ENCODE measurements at regions not wholly inside any gene's neighbourhood (a gene's known extent, or its start where the extent isn't known, plus 50 kb on each side); places are given as distances from the start of the nearest gene placed in this dataset.

DNA sequence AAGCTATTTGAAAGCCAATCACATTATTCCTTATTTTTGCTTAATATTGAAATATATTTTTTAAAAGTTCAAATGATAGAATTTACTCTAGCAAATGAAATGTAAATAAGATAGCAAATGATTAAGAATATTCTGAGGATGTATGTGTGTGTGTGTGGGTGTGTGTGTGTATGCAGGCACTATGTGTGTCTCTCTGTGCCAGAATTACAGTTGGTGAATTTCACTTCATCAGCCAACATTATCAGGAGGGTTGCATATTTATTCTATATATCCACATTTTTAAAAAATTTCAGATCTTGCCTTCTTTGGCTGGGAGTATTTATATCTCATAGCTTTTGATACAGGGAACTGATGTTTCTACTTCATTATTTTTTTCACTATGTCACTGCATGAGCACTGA is 274.9 kb upstream of the SOX5 start:
- H3K9ac ChIP-seq (ENCODE audit: low read length), result no peak overlapping the region
- BruUV-seq (replicated peaks), result no TSS peak
- H3K79me2 ChIP-seq (ENCODE audit: insufficient read depth, low read length), result no peaks in the 10 kb centered on the region
- no peak overlapping the region for H3K27ac ChIP-seq (ENCODE audit: low read depth, low read length)
- ChIA-PET POLR2A (no interaction called here), CTCF (no interaction called here), RAD21 (ENCODE audit: low non-redundant PET in 1 of 2, low total read pairs in 2 of 2, uncharacterized antibody in 2 of 2, unreplicated experiment in 2 of 2) (no interaction called here)
- intact Hi-C loops (cut with micrococcal nuclease), result no loop called here
- no peak for ATAC-seq
- H4K20me1 ChIP-seq (ENCODE audit: insufficient read depth), result no peaks in the 10 kb centered on the region
- TF ChIP-seq ZFX (IDR thresholded peaks at IDR 0.05), result no peak
- no peak for TF ChIP-seq ELF1 (IDR thresholded peaks at IDR 0.05; ENCODE audit: borderline replicate concordance, low read depth)
- no peak for TF ChIP-seq POLR2A (IDR thresholded peaks at IDR 0.05; ENCODE audit: borderline replicate concordance, extremely low read depth, insufficient read depth, insufficient read length)
- TF ChIP-seq RAD21 (IDR thresholded peaks at IDR 0.05; ENCODE audit: low read depth), result no peak
- TF ChIP-seq, protein P1, sequence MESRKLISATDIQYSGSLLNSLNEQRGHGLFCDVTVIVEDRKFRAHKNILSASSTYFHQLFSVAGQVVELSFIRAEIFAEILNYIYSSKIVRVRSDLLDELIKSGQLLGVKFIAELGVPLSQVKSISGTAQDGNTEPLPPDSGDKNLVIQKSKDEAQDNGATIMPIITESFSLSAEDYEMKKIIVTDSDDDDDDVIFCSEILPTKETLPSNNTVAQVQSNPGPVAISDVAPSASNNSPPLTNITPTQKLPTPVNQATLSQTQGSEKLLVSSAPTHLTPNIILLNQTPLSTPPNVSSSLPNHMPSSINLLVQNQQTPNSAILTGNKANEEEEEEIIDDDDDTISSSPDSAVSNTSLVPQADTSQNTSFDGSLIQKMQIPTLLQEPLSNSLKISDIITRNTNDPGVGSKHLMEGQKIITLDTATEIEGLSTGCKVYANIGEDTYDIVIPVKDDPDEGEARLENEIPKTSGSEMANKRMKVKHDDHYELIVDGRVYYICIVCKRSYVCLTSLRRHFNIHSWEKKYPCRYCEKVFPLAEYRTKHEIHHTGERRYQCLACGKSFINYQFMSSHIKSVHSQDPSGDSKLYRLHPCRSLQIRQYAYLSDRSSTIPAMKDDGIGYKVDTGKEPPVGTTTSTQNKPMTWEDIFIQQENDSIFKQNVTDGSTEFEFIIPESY (IDR thresholded peaks at IDR 0.05; ENCODE audit: extremely low read depth, insufficient replicate concordance, low read length), result no peak
- no peak for TF ChIP-seq YY1 (IDR thresholded peaks at IDR 0.05; ENCODE audit: extremely low read depth, insufficient replicate concordance, low read depth, low read length)
- TF ChIP-seq SIN3A (IDR thresholded peaks at IDR 0.05; ENCODE audit: low read depth), result no peak
- H3K4me1 ChIP-seq (ENCODE audit: control insufficient read depth in 1 of 2, insufficient read depth in 2 of 2, low read length in 2 of 2), result no peaks in the 10 kb centered on the region
- no peaks in the 10 kb centered on the region for H3K36me3 ChIP-seq (ENCODE audit: control insufficient read depth in 1 of 2, insufficient read depth in 2 of 2, low read length in 2 of 2)
- H2AFZ ChIP-seq (ENCODE audit: low read depth, low read length, poor library complexity, severe bottlenecking), result no peak overlapping the region
- no peak overlapping the region for H3K4me3 ChIP-seq (replicated peaks in 1 of 2; ENCODE audit: low read depth in 1 of 2, low read length in 2 of 2)
- H3K4me2 ChIP-seq (ENCODE audit: low read length), result no peak overlapping the region
- no peak for DNase-seq (ENCODE audit: low read depth, low spot score)
- H3K9me2 ChIP-seq (ENCODE audit: insufficient read depth), result no peaks in the 10 kb centered on the region
- H3K9me3 ChIP-seq (ENCODE audit: control insufficient read depth in 1 of 2, insufficient read depth in 1 of 2, low read depth in 1 of 2, low read length in 2 of 2), result peaks cover 5 to 28% of the 10 kb centered on the region in 2 experiments; a peak in 3 of 4 replicates
- no peaks in the 10 kb centered on the region for H3K27me3 ChIP-seq (ENCODE audit: insufficient read depth, low read length)

DNA sequence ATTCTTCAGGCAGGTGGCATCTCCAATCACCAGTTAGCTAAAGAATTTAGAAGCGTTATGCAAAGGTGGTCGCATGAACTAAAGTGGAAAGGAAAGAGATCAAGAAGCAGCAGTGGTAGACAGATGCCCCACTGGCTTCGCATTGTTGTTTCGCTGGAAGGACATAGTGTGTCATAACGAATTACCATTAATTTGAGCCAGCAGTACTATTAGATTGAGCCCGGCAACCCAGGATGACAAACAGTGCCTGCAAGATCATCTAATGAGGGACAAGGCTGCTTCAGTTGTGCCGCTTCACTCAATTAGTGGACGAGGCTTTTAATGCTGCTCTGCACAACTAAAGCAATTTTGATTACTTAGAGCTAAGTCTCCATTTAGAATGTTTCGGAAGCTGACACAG is 274.5 kb upstream of the SOX5 start:
- no peak overlapping the region for H2AFZ ChIP-seq (ENCODE audit: low read depth, low read length, poor library complexity, severe bottlenecking)
- RAD21 ChIA-PET (ENCODE audit: low non-redundant PET in 1 of 2, low total read pairs in 2 of 2, uncharacterized antibody in 2 of 2, unreplicated experiment in 2 of 2), result no interaction called here
- POLR2A ChIA-PET, result no interaction called here
- intact Hi-C loops (cut with micrococcal nuclease), result no loop called here
- H3K9me2 ChIP-seq (ENCODE audit: insufficient read depth), result no peaks in the 10 kb centered on the region
- H3K36me3 ChIP-seq (ENCODE audit: control insufficient read depth in 1 of 2, insufficient read depth in 2 of 2, low read length in 2 of 2), result no peaks in the 10 kb centered on the region
- peaks cover 4 to 24% of the 10 kb centered on the region in 2 experiments; a peak in 3 of 4 replicates for H3K9me3 ChIP-seq (ENCODE audit: control insufficient read depth in 1 of 2, insufficient read depth in 1 of 2, low read depth in 1 of 2, low read length in 2 of 2)
- no peaks in the 10 kb centered on the region for H4K20me1 ChIP-seq (ENCODE audit: insufficient read depth)
- CTCF ChIA-PET, result no interaction called here
- no peak overlapping the region for H3K4me2 ChIP-seq (ENCODE audit: low read length)
- H3K4me1 ChIP-seq (ENCODE audit: control insufficient read depth in 1 of 2, insufficient read depth in 2 of 2, low read length in 2 of 2), result no peaks in the 10 kb centered on the region
- DNase-seq (ENCODE audit: low read depth, low spot score) (no peak), ATAC-seq (no peak)
- BruUV-seq (replicated peaks), result no TSS peak
- H3K4me3 ChIP-seq (replicated peaks in 1 of 2; ENCODE audit: low read depth in 1 of 2, low read length in 2 of 2), result no peak overlapping the region
- no peak overlapping the region for H3K9ac ChIP-seq (ENCODE audit: low read length)
- H3K79me2 ChIP-seq (ENCODE audit: insufficient read depth, low read length), result no peaks in the 10 kb centered on the region
- no peaks in the 10 kb centered on the region for H3K27me3 ChIP-seq (ENCODE audit: insufficient read depth, low read length)
- H3K27ac ChIP-seq (ENCODE audit: low read depth, low read length), result no peak overlapping the region
- TF ChIP-seq ZFX (IDR thresholded peaks at IDR 0.05) (no peak), EZH2phosphoT487 (IDR thresholded peaks at IDR 0.05; ENCODE audit: borderline replicate concordance) (no peak), POLR2AphosphoS5 (IDR thresholded peaks at IDR 0.05; ENCODE audit: low read depth, low read length) (no peak), ATF3 (IDR thresholded peaks at IDR 0.05) (no peak), ELF1 (IDR thresholded peaks at IDR 0.05; ENCODE audit: borderline replicate concordance, low read depth) (no peak), CEBPB (IDR thresholded peaks at IDR 0.05; ENCODE audit: low read depth) (no peak), RAD21 (IDR thresholded peaks at IDR 0.05; ENCODE audit: low read depth) (no peak), REST (IDR thresholded peaks at IDR 0.05; ENCODE audit: low read depth) (no peak), EGR1 (IDR thresholded peaks at IDR 0.05; ENCODE audit: low read depth) (no peak)
- TF ChIP-seq, protein P1 (IDR thresholded peaks at IDR 0.05; ENCODE audit: extremely low read depth, insufficient replicate concordance, low read length), result no peak

Measured in HCT116 (cell line).